Endodermal cell (in vitro differentiated cells): ENCODE measurements at regions not wholly inside any gene's neighbourhood (a gene's known extent, or its start where the extent isn't known, plus 50 kb on each side); places are given as distances from the start of the nearest gene placed in this dataset.

ENCODE experiments used
- DNase-seq: peaks from one replicate; pipeline ENCODE4 v3.0.0-alpha.2; 2017
- H3K27ac ChIP-seq: 2 replicates; pipeline ENCODE4 v1.5.1; 2013; ENCODE audit warnings: mild to moderate bottlenecking, low read depth, low read length, moderate library complexity
- H3K27me3 ChIP-seq: 2 replicates; pipeline ENCODE4 v1.6.1; 2013; ENCODE audit warnings: mild to moderate bottlenecking, low read length, moderate library complexity; ENCODE audit not compliant: insufficient read depth, control insufficient read depth, poor library complexity, severe bottlenecking
- H3K36me3 ChIP-seq: 2 replicates; pipeline ENCODE4 v1.7.0; 2013; ENCODE audit warnings: mild to moderate bottlenecking, low read length, moderate library complexity; ENCODE audit not compliant: control insufficient read depth, insufficient read depth
- H3K4me1 ChIP-seq: one replicate; pipeline ENCODE4 v1.7.0; 2013; ENCODE audit warnings: low read length; ENCODE audit not compliant: control insufficient read depth, insufficient read depth
- H3K4me3 ChIP-seq: 2 replicates; pipeline ENCODE4 v1.5.1; 2013; ENCODE audit warnings: mild to moderate bottlenecking, low read length, moderate library complexity
- H3K9ac ChIP-seq: 2 replicates; pipeline ENCODE4 v1.6.1; 2013; ENCODE audit warnings: mild to moderate bottlenecking, low read length, moderate library complexity; ENCODE audit not compliant: poor library complexity, severe bottlenecking; ENCODE audit errors: extremely low read depth
- H3K9me3 ChIP-seq: 2 replicates; pipeline ENCODE4 v1.6.1; 2013; ENCODE audit warnings: mild to moderate bottlenecking, low read length, moderate library complexity; ENCODE audit not compliant: control insufficient read depth
- H3K27ac Mint-ChIP-seq: 2 replicates; pipeline ENCODE4 v1.8.0; 2020; ENCODE audit warnings: mixed read lengths
- H3K27me3 Mint-ChIP-seq: 2 replicates; pipeline ENCODE4 v1.8.0; 2021; ENCODE audit warnings: mild to moderate bottlenecking, mixed read lengths; ENCODE audit not compliant: insufficient read depth
- H3K36me3 Mint-ChIP-seq: 2 replicates; pipeline ENCODE4 v1.8.0; 2020; ENCODE audit warnings: low read depth, mixed read lengths
- H3K4me1 Mint-ChIP-seq: 2 replicates; pipeline ENCODE4 v1.8.0; 2020; ENCODE audit warnings: mixed read lengths
- H3K4me3 Mint-ChIP-seq: 2 replicates; pipeline ENCODE4 v1.8.0; 2020; ENCODE audit warnings: mild to moderate bottlenecking, moderate library complexity, mixed read lengths
- H3K9me3 Mint-ChIP-seq: 2 replicates; pipeline ENCODE4 v1.8.0; 2020; ENCODE audit warnings: mild to moderate bottlenecking, mixed read lengths
- CTCF ChIP-seq: fragments of 200-600 bp; sonication (generic); conservative IDR thresholded peaks from 2 replicates; pipeline ENCODE4 v1.5.0; 2021; ENCODE audit warnings: antibody characterized with exemption, mild to moderate bottlenecking
- WGBS, 2 experiments: methylation state at CpG; one replicate each; pipeline versions ENCODE4 v1.1.5 to v1.1.7; 2013; ENCODE audit warnings: missing lambda C conversion rate in 2 of 2, mixed read lengths in 1 of 2; ENCODE audit not compliant: insufficient coverage in 1 of 2, insufficient read length in 1 of 2; 5-methylcytosine and 5-hydroxymethylcytosine counted together

- H3K27ac ChIP-seq = no peak overlapping the region
- H3K9me3 ChIP-seq = no peaks in the 10 kb centered on the region
- H3K27me3 ChIP-seq = no peaks in the 10 kb centered on the region
- Mint-ChIP-seq H3K27me3 (no peaks in the 10 kb centered on the region), H3K4me3 (no peak overlapping the region), H3K27ac (no peak overlapping the region), H3K36me3 (no peaks in the 10 kb centered on the region), H3K4me1 (no peaks in the 10 kb centered on the region), H3K9me3 (no peaks in the 10 kb centered on the region)
- no peaks in the 10 kb centered on the region for H3K36me3 ChIP-seq
- DNase-seq = no peak
- no peaks in the 10 kb centered on the region for H3K4me1 ChIP-seq
- 94 to 100% methylated on average over 1 of the region's 1 CpG for WGBS, 2 experiments
- no peak overlapping the region for H3K4me3 ChIP-seq
- no peak for TF ChIP-seq CTCF
- no peak overlapping the region for H3K9ac ChIP-seq
Observed at GRCh38 chr9:81047280-81047679, 642.1 kb downstream of the TLE1 start.

GRCh38 chr9:81045658-81046057 lies 643.7 kb downstream of the TLE1 start:
- TF ChIP-seq CTCF = no peak
- H3K27me3 ChIP-seq = no peaks in the 10 kb centered on the region
- no peaks in the 10 kb centered on the region for H3K9me3 ChIP-seq
- no peaks in the 10 kb centered on the region for H3K9me3 Mint-ChIP-seq
- WGBS, 2 experiments = 100% methylated on average over 1 of the region's 1 CpG
- no peak overlapping the region for H3K9ac ChIP-seq
- no peak overlapping the region for H3K27ac Mint-ChIP-seq
- H3K4me3 ChIP-seq = no peak overlapping the region
- DNase-seq = no peak
- no peaks in the 10 kb centered on the region for H3K4me1 Mint-ChIP-seq
- no peaks in the 10 kb centered on the region for H3K36me3 ChIP-seq
- H3K4me1 ChIP-seq = no peaks in the 10 kb centered on the region
- no peaks in the 10 kb centered on the region for H3K27me3 Mint-ChIP-seq
- no peak overlapping the region for H3K4me3 Mint-ChIP-seq
- H3K27ac ChIP-seq = no peak overlapping the region
- H3K36me3 Mint-ChIP-seq = no peaks in the 10 kb centered on the region

- H3K36me3 Mint-ChIP-seq = no peaks in the 10 kb centered on the region
- no peaks in the 10 kb centered on the region for H3K9me3 Mint-ChIP-seq
- peaks cover 11% of the 10 kb centered on the region for H3K4me1 ChIP-seq
- peaks cover 25% of the 10 kb centered on the region for H3K4me1 Mint-ChIP-seq
- WGBS, 2 experiments = 54 to 100% methylated on average over 1 to 2 of the region's 2 CpGs
- H3K36me3 ChIP-seq = no peaks in the 10 kb centered on the region
- H3K4me3 ChIP-seq = no peak overlapping the region
- no peaks in the 10 kb centered on the region for H3K9me3 ChIP-seq
- no peak overlapping the region for H3K9ac ChIP-seq
- peaks cover 1% of the 10 kb centered on the region for H3K27me3 Mint-ChIP-seq
- no peak overlapping the region for H3K27ac Mint-ChIP-seq
- no peaks in the 10 kb centered on the region for H3K27me3 ChIP-seq
- no peak overlapping the region for H3K27ac ChIP-seq
- H3K4me3 Mint-ChIP-seq = no peak overlapping the region
- DNase-seq = no peak
- TF ChIP-seq CTCF = no peak
Observed at GRCh38 chr9:81037889-81038288, 651.5 kb downstream of the TLE1 start.
